GM18951 (cell line): ENCODE measurements at regions not wholly inside any gene's neighbourhood (a gene's known extent, or its start where the extent isn't known, plus 50 kb on each side); places are given as distances from the start of the nearest gene placed in this dataset.

Source experiments
- POLR2A ChIP-seq: IDR thresholded peaks from 4 replicates; pipeline ENCODE4 v1.6.1; 2011; ENCODE audit warnings: mild to moderate bottlenecking; ENCODE audit not compliant: insufficient read length, insufficient read depth; ENCODE audit errors: extremely low read depth
- in situ Hi-C: fragments of 300-500 bp; cut with MboI; formaldehyde crosslinking; loops from one replicate; pipeline ENCODE4 v1.12.0; 2022; ENCODE audit warnings: low sequenced_read_pairs, mixed read lengths, inconsistent platforms; ENCODE audit not compliant: unreplicated experiment

DNA sequence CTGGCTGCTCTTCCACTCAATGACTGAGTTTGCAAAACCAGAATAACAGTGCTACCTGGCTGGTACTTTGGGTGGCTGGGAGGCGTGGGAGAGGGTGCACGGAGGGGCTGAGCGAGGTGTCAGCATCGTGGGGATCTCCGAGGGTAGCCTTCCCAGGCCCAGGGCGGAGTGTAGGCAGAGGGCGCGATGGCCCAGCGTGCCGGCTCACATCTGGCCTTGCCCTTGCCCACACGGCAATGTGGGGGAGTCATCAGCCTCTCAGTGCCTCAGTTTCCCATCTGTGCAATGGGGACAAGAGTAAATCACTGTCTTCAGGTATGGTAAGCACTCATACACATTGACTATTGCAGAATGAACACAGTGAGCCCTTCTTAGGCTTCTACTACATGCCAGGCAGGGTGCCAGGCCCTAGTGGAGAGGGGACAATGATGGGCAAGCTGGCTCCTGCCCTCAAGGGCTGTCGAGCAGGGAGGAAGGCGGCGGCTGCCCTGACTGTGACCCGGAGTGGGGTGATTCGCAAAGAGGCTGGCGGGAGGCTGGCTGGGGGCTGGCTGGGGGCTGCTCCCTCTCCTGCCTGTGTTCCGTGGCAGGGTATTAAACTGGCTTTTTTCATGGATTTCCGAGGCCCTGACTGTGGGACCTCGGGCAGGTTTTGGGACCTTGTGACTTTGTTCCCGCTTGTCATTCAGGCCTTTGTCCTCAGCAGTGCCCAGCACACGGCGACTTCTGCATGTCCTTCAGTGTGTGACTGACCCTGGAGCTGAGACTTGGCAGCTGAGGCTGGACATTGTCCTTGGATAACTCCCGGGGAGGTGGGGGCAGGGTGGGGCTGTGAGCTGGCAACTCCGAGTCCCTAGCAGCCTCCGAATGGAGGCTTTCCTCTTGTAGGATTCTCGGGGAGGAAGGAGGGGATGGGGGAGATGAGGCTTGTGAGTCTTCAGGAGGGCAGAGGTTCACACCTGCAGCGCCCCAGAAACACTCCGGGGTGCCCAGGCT lies 243.1 kb downstream of the SEC14L1 start:
- in situ Hi-C loops: no loop called here
- no peak for TF ChIP-seq POLR2A

DNA sequence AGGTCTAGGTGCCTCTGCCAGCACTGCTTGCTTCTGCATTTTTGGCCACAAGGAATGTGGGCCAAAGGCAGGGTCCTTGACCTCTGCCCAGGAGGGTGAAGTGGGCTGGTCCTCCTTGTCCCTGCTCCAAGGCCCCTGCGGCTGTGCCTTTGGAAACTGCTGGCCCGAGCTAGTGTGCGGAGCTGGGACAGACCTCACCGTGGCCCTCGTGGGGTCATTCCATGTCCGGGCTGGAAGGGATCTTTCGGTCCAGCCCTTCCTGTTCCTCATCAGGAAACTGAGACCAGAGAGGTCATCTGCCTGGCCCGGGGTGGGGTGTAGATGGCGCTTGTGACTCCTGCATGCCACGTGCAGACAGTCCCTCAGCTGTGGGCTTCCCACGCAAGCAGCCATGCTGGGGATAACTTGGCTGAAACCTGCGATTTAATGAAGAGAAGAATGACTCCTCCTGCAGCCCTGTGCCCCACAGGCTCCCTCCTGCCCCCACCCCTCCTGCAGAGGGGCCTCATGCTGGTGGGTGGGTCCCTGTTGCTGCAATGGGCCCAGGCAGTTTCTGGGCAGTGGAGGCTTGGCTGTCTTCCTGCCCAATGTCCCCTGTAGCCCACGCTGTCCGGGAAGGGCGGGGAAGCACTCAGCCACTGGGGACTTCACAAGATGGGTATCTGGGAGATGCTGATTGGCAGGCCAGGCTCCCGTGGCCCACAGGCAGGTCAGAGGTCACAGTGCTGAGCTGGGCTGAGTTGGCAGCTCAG lies 245.2 kb downstream of the SEC14L1 start:
- in situ Hi-C loops: no loop called here

GRCh38 chr17:77386502-77387192 lies 245.9 kb downstream of the SEC14L1 start:
- no peak for TF ChIP-seq POLR2A
- in situ Hi-C loops: no loop called here

More for the DNA sequence above, 245.2 kb downstream of the SEC14L1 start:
- TF ChIP-seq POLR2A: no peak

DNA sequence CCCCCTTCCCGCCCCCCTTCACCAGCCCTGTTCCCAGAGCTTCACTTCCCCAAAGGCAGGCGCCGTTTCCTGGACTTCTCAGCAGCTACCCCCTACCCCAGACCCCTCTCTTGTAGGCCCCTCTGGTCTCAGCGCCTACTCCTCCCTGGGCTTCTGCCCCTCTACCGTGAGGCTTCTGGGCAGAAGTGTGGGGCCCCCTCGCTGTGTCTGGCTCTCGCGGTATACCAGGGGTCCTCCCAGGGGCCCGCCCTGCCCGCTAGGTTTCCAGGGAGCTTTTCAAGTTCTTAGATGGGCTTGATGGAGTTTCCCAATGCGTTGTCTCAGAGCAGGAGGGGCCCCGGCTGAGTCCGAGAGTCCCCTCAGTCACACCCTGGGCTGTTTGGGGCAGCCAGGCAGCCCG lies 247.1 kb downstream of the SEC14L1 start:
- in situ Hi-C loops: no loop called here
- no peak for TF ChIP-seq POLR2A

- no peak for TF ChIP-seq POLR2A
- in situ Hi-C loops: no loop called here
These were observed 247.9 kb downstream of the SEC14L1 start for GRCh38 chr17:77388384-77389306.

DNA sequence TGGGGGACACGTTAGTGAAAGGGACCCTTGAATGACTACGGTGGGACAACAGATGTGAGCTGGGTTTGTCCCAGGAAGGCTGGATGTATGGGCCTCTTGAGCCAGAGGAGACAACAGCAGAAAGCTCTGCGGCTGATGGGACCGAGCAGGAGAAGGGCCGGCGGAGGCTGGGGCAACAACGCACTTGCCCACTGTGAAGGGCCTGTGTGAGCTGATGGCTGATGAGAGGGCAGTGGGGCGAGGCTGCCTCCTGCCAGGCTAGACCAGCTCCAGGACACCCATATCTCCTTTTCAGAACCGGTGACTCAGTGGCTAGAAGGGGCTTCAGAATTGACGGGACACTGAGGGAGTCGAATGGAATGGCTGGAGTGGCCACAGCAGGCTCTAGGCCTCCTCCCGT lies 250.1 kb downstream of the SEC14L1 start:
- no peak for TF ChIP-seq POLR2A
- in situ Hi-C loops: no loop called here

- TF ChIP-seq POLR2A: no peak
- in situ Hi-C loops: no loop called here
These were observed 251.1 kb downstream of the SEC14L1 start for GRCh38 chr17:77391668-77392375.

DNA sequence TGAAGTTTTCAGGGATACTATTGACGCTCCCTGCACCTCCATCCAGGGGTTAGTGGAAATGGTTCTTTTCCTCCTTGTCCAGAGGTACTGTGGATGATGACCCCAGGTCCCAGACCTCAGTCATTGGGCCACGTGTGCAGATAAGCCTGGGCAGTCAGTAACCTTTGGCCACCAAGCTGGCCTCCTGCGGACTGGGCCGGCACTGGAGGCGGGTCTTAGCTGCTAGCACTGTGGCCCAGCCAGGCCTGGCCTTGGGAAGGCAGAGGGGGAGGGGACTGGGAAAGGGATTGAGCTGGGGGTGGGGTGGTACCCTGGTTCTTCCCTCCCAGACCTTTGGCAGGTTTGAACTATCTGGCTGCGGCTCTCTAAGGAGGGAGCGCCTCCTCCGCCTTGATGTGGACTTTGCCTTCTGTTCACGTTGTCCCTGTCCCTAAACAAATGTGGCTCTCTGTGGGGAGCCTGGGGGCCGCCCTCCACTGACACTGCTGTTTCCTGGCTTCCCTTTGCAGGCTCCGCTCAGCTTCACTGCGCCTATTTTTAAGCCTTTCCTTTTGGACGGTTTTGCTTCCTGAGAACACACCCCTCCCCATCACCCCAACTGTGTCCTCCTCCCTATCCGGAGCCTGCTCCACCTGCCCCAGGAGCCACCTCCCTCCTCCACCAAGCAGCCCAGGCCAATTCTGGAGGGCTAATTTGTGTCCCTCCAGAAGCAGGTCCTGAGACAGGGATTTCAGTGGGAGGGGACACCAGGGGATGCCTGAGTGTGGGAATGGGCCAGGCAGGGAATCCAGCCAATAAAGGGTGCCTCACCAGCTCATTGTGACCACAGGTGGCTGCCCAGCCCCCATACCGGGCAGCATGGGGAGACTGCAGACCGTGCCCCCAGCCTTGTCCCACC lies 251.9 kb downstream of the SEC14L1 start:
- in situ Hi-C loops: no loop called here
- TF ChIP-seq POLR2A: no peak

GRCh38 chr17:77393274-77393600 lies 252.5 kb downstream of the SEC14L1 start:
- no peak for TF ChIP-seq POLR2A
- in situ Hi-C loops: no loop called here

DNA sequence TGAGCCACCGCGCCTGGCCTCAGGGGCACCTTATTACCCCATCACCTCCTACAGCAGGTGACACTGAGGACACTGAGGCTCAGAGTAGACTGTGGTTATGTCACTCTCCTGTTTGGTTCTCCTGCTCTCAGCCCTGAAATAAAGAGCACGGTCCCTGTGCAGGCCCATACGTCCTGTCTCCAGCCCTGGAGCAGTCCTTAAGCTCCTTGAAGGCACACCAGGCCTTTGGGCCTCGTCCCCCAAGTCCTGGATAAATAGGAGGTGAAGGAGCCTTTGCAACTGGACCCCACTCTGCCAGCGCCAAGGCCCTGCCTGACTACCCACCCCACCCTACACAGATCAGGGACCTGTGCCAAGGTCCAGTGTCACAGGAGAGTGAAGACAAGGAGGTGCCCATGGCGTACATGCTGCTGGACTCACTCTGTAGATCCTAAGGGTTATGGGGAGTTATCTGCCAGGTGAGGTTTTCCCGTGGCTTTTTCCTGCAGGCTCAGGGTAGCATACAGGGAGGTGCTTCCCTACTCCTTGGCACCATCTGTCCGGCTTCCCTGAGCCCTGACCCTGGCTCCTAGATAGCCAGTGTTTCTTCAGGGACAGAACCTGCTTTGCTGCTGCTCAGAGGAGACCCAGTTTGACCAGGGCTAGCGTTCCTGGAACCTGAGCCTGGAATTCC lies 253.2 kb downstream of the SEC14L1 start:
- in situ Hi-C loops: no loop called here
- TF ChIP-seq POLR2A: no peak
